Endothelial cell of umbilical vein (primary cell): ENCODE measurements at regions not wholly inside any gene's neighbourhood (a gene's known extent, or its start where the extent isn't known, plus 50 kb on each side); places are given as distances from the start of the nearest gene placed in this dataset.
A peak's percentile ranks its signal among the peaks of the same experiment; 100 is the strongest.

Experiments
- BruUV-seq: library from RNA; stranded (reverse); fragments of 400-500 nt; replicated peaks from 2 replicates; lab custom pipeline; 2021; lab: Mats Ljungman, UMichigan
- CTCF ChIA-PET: fragments of 300-600, 350-600 bp; sonication (Branson Sonifier 250); formaldehyde crosslinking; loops from one replicate; lab custom pipeline; 2021; ENCODE audit warnings: antibody characterized with exemption, inconsistent platforms; lab: Charles Lee
- POLR2A ChIA-PET: fragments of 300-600, 350-600 bp; sonication (Branson Sonifier 250); formaldehyde crosslinking; loops from one replicate; lab custom pipeline; 2021; ENCODE audit warnings: antibody characterized with exemption, inconsistent platforms; lab: Charles Lee
- DNase-seq: peaks from one replicate; pipeline ENCODE4 v3.0.0-alpha.2; 2011; ENCODE audit warnings: low read depth, low spot score
- FAIRE-seq: peaks from 2 replicates; lab custom pipeline; 2011; peaks lifted over from hg19 to GRCh38; lab: Jason Lieb, UNC
- H2AFZ ChIP-seq: 2 replicates; pipeline ENCODE4 v1.6.0; 2012; ENCODE audit warnings: low read depth, low read length, control low read depth, inconsistent platforms
- H3K27ac ChIP-seq: 2 replicates; pipeline ENCODE4 v1.5.1; 2011; ENCODE audit warnings: low read depth, mild to moderate bottlenecking, control low read depth, low read length, moderate library complexity; ENCODE audit not compliant: insufficient read depth
- H3K27me3 ChIP-seq, 2 experiments: 2 replicates each; pipeline versions ENCODE4 v1.6.0 to v1.6.1; 2011; ENCODE audit warnings: low read length in 2 of 2, mixed read lengths in 1 of 2; ENCODE audit not compliant: control insufficient read depth in 2 of 2, insufficient read depth in 2 of 2
- H3K36me3 ChIP-seq, 2 experiments: 2 replicates in 1 of 2; 3 replicates in 1 of 2; pipeline ENCODE4 v1.5.1; 2011; ENCODE audit warnings: low read length in 2 of 2, mild to moderate bottlenecking in 1 of 2, moderate library complexity in 1 of 2; ENCODE audit not compliant: control insufficient read depth in 2 of 2, insufficient read depth in 2 of 2; ENCODE audit errors: extremely low read depth in 1 of 2
- H3K4me1 ChIP-seq: 3 replicates; pipeline ENCODE4 v1.5.1; 2011; ENCODE audit warnings: mild to moderate bottlenecking, low read length; ENCODE audit not compliant: control insufficient read depth, insufficient read depth; ENCODE audit errors: extremely low read depth
- H3K4me2 ChIP-seq: 2 replicates; pipeline ENCODE4 v1.6.1; 2011; ENCODE audit warnings: low read length, control low read depth, mixed read lengths; ENCODE audit not compliant: insufficient read depth
- H3K4me3 ChIP-seq, 3 experiments: fragments of 200-600 bp in 1 of 3; sonication (generic), shearing (Covaris generic) in 1 of 3; replicated peaks in 1 of 3; 2 replicates each; pipeline ENCODE4 v1.5.1; 2011 to 2016; ENCODE audit warnings: control low read depth in 3 of 3, low read length in 3 of 3, mild to moderate bottlenecking in 2 of 3, inconsistent platforms in 1 of 3, low read depth in 1 of 3, moderate library complexity in 1 of 3; ENCODE audit not compliant: insufficient read depth in 1 of 3
- H3K79me2 ChIP-seq: 2 replicates; pipeline ENCODE4 v1.6.0; 2012; ENCODE audit warnings: low read length, inconsistent platforms; ENCODE audit not compliant: control insufficient read depth, insufficient read depth
- H3K9ac ChIP-seq: replicated peaks from 2 replicates; pipeline ENCODE3; 2011; ENCODE audit warnings: low read length, control low read depth; ENCODE audit not compliant: insufficient read depth; ENCODE audit errors: extremely low read depth
- H3K9me1 ChIP-seq: replicated peaks from 3 replicates; pipeline ENCODE4 v1.6.0; 2011; ENCODE audit warnings: mild to moderate bottlenecking, low read length; ENCODE audit not compliant: control insufficient read depth, insufficient read depth; ENCODE audit errors: extremely low read depth
- H3K9me3 ChIP-seq: replicated peaks from 2 replicates; pipeline ENCODE4 v1.5.1; 2012; ENCODE audit warnings: low read length, inconsistent platforms; ENCODE audit not compliant: control insufficient read depth, insufficient read depth
- H4K20me1 ChIP-seq: replicated peaks from 2 replicates; pipeline ENCODE3; 2011; ENCODE audit warnings: mild to moderate bottlenecking, low read length; ENCODE audit not compliant: control insufficient read depth, insufficient read depth; ENCODE audit errors: extremely low read depth
- EZH2 ChIP-seq: IDR thresholded peaks from 2 replicates; pipeline ENCODE4 v1.6.1; 2012; ENCODE audit warnings: borderline replicate concordance, low read depth, mild to moderate bottlenecking, moderate library complexity, low read length, inconsistent platforms; ENCODE audit not compliant: severe bottlenecking
- FOS ChIP-seq: IDR thresholded peaks from 2 replicates; pipeline ENCODE4 v1.6.1; 2011; ENCODE audit warnings: mild to moderate bottlenecking, low read length, moderate library complexity, borderline replicate concordance; ENCODE audit not compliant: insufficient read depth
- GATA2 ChIP-seq: IDR thresholded peaks from 2 replicates; pipeline ENCODE4 v1.7.0; 2011; ENCODE audit warnings: low read depth, mild to moderate bottlenecking, moderate library complexity, mixed read lengths, low read length; ENCODE audit not compliant: insufficient read length, insufficient read depth
- JUN ChIP-seq: IDR thresholded peaks from 2 replicates; pipeline ENCODE4 v1.6.1; 2011; ENCODE audit warnings: borderline replicate concordance, low read depth; ENCODE audit not compliant: insufficient read length, insufficient read depth
- MYC ChIP-seq: IDR thresholded peaks from one replicate; pipeline ENCODE4 v1.6.1; 2011; ENCODE audit warnings: mild to moderate bottlenecking, low read depth, low read length
- POLR2A ChIP-seq: IDR thresholded peaks from 2 replicates; pipeline ENCODE4 v1.6.1; 2012; ENCODE audit warnings: low read depth, mild to moderate bottlenecking, control low read depth, low read length
- POLR2AphosphoS5 ChIP-seq: IDR thresholded peaks from 2 replicates; pipeline ENCODE4 v1.6.1; 2012; ENCODE audit warnings: low read depth, mild to moderate bottlenecking, control low read depth, low read length, moderate library complexity; ENCODE audit not compliant: insufficient read depth
- dilution Hi-C: fragments of 300-500 bp; cut with MboI; formaldehyde crosslinking; loops from one replicate; pipeline ENCODE4 v1.15.0; 2019; ENCODE audit warnings: low sequenced_read_pairs; ENCODE audit not compliant: extremely low pct_ligation_motif_present
- intact Hi-C: fragments of 100-400 bp; cut with micrococcal nuclease; formaldehyde crosslinking; loops from one replicate; pipeline ENCODE4 v1.10.0; 2022
- TF ChIP-seq, protein P1 (sequence below): IDR thresholded peaks from 2 replicates; pipeline ENCODE4 v1.6.1; 2011; ENCODE audit not compliant: insufficient read depth, insufficient read length
- TF ChIP-seq, protein P2 (sequence below), 2 donors: IDR thresholded peaks; 1 replicate in 1 of 2; 2 replicates in 1 of 2; pipeline ENCODE4 v1.5.1; 2011; ENCODE audit warnings: low read length in 2 of 2, mild to moderate bottlenecking in 2 of 2, moderate library complexity in 2 of 2, control low read depth in 1 of 2, inconsistent platforms in 1 of 2, low read depth in 1 of 2; ENCODE audit not compliant: insufficient read depth in 1 of 2; ENCODE audit errors: extremely low read depth in 1 of 2

DNA sequence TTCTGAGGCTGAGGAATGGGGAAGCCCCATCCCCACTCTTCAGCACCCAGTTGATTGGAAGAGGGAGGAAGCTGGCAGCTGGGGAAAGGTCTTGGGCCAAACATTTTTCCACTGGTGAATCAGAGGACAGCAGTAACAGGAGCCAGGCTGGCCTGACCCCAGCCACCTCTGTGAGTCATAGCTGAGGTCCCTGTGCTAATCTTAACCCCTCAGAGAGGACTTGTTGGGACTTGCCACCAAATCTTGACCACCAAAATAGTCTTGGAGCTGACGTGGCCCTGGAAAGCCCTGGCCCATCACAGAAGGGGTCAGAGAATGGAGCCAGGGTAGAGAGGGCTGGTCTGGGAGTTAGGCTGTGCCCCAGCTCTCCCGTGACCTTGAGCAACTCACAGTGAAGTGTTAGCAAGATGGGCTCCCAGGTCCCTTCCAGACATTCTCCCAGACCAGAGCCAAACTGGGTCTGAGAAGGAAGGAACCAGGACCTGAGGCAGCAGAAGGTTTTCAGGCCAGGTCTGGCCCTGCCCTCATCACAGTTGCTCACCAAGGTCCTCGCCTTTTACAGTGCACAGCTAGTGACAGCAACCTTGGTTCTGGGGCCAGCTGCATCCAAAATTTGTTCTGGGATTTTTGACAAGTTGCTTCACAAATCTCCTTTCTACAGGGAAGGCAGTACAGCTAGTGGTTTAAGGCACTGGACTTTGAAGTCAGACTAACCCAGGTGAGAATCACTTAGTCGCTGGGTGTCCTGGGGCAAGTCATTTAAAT, 266.6 kb downstream of the CYP26B1 start:
- no peaks in the 10 kb centered on the region for H4K20me1 ChIP-seq
- DNase-seq, result peak; percentile 70
- intact Hi-C loops (no loop called here), dilution Hi-C loops (no loop called here)
- no peaks in the 10 kb centered on the region for H3K9me3 ChIP-seq
- TSS peak; percentile 89 for BruUV-seq
- ChIA-PET POLR2A (no interaction called here), CTCF (interaction anchor here (1.4 to 2.5 kb wide), 4 partner anchors 9 to 699 kb away, joined by 6 to 10 read pairs (median 6); no protein-coding TSS in a partner anchor)
- TF ChIP-seq FOS, result peak; percentile 78
- TF ChIP-seq GATA2, result no peak
- TF ChIP-seq, protein P1, sequence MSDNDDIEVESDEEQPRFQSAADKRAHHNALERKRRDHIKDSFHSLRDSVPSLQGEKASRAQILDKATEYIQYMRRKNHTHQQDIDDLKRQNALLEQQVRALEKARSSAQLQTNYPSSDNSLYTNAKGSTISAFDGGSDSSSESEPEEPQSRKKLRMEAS, result no peak
- no peak for TF ChIP-seq POLR2A
- TF ChIP-seq, protein P2, sequence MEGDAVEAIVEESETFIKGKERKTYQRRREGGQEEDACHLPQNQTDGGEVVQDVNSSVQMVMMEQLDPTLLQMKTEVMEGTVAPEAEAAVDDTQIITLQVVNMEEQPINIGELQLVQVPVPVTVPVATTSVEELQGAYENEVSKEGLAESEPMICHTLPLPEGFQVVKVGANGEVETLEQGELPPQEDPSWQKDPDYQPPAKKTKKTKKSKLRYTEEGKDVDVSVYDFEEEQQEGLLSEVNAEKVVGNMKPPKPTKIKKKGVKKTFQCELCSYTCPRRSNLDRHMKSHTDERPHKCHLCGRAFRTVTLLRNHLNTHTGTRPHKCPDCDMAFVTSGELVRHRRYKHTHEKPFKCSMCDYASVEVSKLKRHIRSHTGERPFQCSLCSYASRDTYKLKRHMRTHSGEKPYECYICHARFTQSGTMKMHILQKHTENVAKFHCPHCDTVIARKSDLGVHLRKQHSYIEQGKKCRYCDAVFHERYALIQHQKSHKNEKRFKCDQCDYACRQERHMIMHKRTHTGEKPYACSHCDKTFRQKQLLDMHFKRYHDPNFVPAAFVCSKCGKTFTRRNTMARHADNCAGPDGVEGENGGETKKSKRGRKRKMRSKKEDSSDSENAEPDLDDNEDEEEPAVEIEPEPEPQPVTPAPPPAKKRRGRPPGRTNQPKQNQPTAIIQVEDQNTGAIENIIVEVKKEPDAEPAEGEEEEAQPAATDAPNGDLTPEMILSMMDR (IDR thresholded peaks at IDR 0.05; ENCODE audit: extremely low read depth in 1 of 2, insufficient read depth in 1 of 2, low read depth in 1 of 2, low read length in 2 of 2), result no peak
- peak; percentile 30 for TF ChIP-seq JUN
- no peak for TF ChIP-seq EZH2
- TF ChIP-seq POLR2AphosphoS5, result peak; percentile 45
- no peak for TF ChIP-seq MYC
- no peaks in the 10 kb centered on the region for H3K79me2 ChIP-seq
- H3K9me1 ChIP-seq, result no peaks in the 10 kb centered on the region
- H3K4me2 ChIP-seq, result no peak overlapping the region
- no peaks in the 10 kb centered on the region for H3K36me3 ChIP-seq
- peaks cover 33% of the 10 kb centered on the region for H3K4me1 ChIP-seq
- no peaks in the 10 kb centered on the region for H3K27me3 ChIP-seq
- H3K9ac ChIP-seq, result no peak overlapping the region
- no peak overlapping the region for H3K4me3 ChIP-seq
- peak; percentile 76 for FAIRE-seq
- H3K27ac ChIP-seq, result peak overlapping the region; percentile 0
- no peak overlapping the region for H2AFZ ChIP-seq
